GM19455 (cell line): ENCODE measurements at regions not wholly inside any gene's neighbourhood (a gene's known extent, or its start where the extent isn't known, plus 50 kb on each side); places are given as distances from the start of the nearest gene placed in this dataset.
"Not testable (repeated sequence)": the region's sequence is repeated elsewhere in the genome, so short reads cannot be mapped to it uniquely, and the experiment has no call there.

Experiments used
- ATAC-seq: cut with Tn5 transposase; IDR thresholded peaks from one replicate; pipeline ENCODE4 v1.9.1; 2021; ENCODE audit not compliant: unreplicated experiment

DNA sequence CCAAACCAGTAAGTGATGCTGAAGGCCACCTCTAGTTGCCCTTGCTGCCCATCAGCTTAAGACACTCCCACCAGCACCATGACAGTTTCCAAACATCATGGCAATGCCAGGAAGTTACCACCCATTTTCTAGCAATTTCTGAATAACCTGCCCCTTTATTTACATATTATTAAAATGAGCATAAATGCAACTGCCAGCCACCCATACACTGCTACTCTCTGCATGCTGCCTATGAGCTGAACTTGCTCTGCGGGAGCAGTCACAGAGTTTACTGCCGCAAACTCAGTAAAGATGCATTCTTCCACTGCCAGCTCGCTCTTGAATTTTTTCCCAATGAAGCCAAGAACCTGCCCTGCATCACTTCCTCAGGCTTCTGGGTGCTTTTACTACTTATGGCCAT is 212.6 kb downstream of the SH2D4B start:
- no peak for ATAC-seq

DNA sequence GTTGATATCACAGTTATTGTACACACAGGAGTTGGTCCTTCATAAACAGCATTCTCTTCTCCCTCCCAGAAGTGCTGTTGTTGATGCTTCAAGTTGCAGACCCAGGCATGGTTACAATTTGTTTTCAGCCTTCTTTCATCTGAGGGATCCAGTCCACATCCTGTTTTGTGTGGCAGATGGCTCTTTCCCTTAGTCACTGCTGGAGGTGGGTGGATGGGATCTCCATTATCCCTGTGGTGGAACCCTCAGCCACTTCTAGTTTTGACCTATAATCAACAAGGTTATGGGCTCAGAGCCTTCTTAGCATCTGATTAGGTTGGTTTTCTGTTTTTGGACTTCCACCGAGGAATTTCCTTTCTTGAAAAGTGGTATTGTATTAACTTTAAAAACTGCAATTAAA is 214.2 kb downstream of the SH2D4B start:
- ATAC-seq = no peak

DNA sequence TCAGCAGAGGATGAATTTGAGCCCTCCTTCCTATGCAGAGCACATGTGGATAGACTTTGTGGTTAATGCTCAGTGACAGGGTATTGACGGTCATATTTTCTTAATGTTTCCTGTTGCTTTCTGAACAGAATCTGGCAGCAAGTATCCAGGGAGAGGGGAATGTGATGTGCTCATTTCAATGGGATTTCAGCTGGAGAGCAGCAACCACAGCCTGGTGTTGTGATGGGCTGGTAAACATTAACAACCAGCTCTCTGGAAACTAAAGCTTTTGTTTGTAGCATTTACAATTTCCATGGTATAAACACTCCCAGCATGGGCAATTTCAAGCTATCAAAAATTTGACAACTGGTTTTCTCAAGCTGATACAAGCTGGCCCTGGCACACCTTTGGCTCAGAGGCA is 215.9 kb downstream of the SH2D4B start:
- ATAC-seq = no peak

DNA sequence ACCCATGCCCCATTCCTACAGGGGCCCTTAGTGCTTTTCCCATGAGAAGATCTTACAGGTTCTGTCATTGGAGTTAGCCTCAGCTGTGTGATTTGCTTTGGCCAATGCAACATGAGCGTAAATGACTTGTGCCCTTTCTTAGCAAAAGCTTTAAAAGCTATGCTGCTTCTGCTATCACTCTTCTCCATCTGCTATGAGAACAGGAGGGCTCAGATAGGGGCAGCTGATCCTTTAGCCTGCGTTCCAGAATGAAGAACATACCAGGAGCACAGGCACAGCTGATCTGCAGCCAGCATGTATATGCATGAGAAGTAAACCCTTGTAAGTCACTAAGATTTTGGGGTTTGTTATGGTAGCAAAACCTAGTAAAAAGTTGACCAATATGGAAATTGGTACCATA is 218.2 kb downstream of the SH2D4B start:
- no peak for ATAC-seq

DNA sequence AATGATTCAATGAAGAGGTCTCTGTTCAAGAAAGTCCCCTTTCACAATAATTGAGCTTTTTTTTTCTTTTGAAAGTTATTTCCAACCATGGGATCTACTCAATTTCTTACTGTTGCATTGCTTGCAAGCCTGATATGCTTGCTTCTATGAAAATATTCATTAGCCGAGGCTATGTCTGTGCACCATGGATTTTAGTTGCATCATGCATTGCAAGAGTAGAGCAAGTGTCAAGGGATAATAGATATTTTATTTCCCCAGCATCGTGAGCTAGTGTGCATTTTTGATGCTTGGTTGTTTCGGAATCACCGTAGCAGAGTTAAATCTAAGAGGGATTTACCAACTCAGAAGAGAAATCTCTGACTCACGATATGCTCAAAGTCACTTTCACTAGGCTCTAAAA is 222.0 kb downstream of the SH2D4B start:
- no peak for ATAC-seq

DNA sequence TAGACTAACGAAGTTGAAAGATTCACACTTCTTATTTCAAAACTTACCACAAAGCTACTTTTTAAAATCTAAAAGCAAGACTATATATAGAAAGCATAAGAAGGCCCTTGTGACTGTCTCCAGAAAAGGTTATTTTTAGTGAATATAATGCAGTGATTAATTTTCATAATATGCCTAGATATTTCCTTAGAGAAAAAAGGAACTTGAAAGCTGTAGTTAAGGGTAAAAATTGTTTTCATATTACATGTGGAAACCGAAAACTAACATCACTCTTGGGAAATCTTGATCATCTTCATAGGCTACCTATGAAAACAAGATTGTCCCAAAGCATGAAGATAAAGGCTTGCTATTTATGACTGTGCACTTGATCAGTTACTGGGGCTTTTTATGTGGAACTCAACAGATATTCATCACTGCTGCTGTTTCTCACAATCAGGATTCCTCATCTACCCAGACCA is 223.2 kb downstream of the SH2D4B start:
- no peak for ATAC-seq

DNA sequence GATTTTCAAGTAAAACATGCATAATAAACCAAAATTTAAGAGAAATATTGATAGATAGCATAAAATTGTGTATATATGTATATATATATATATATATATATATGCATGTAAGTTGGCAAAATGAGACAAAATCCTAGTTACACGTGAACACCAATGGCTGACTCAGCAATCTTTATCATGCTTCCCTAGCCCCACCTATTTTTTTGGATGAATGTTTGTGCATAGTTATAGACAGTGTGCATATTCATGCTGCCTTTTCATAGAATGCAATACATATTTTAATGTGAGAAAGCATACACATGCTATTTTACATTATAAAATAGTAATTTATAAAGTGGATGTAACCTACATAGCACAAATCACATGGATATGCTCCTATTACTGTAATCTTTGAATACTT is 230.3 kb downstream of the SH2D4B start:
- ATAC-seq = no peak

DNA sequence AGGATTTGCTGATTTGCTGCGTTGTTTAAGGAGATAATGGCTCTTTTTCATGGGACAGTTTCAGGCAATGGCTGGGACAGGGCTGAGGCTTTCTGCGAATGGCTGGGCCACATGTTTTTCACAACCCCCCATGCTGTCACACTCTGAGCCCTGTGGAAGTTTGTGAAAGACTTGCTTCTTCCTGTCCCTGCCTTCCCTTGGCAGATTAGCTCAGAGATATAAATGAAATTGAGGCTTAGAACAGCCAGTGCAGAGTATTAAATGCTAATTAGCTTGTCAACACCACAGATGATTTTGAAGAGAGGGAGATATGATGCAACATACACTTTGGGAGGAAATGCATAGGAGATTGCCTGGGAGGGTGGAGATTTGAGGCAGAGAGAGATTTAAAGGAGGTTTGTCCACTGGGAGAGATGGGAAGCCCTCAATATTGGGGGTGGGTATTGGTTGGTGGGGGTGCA is 232.0 kb downstream of the SH2D4B start:
- no peak for ATAC-seq

DNA sequence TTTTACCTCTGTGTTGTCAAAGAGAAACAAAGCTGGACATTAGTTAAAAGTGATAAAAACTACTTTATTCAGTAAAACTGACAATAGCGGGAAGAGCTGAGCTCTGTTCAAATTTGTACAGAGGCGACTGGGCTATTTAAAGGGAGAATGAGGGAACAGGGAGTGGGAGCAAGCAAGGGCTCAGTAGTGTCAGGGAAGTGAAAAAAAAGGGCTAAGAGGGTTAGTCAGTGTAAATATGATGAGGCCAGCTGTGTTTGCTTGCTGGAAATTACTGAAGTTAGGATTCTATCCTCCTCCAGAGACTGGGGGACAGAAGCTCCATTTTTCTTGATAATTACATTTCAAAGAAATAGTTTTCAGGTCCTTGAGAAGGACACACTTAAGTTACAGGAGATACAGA is 232.5 kb downstream of the SH2D4B start:
- no peak for ATAC-seq

DNA sequence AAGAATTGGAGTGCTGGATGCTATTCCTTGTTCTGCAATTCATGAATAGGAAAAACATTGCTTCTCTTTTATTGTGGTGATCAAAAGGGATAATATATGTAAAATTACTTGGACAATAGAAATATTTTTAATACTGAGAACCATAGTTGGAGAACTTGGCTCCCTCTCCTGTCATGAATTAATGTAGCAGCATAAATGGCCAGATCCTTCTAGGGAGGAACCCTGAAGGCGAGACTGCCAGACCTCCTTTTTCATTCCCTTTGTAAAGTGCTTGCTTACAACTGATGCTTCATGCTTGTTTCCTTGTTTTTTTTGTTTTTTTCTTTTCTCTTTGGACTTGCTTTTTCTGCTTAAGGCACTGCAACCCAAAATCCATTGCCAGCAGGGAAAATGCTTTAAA is 233.6 kb downstream of the SH2D4B start:
- ATAC-seq = no peak

DNA sequence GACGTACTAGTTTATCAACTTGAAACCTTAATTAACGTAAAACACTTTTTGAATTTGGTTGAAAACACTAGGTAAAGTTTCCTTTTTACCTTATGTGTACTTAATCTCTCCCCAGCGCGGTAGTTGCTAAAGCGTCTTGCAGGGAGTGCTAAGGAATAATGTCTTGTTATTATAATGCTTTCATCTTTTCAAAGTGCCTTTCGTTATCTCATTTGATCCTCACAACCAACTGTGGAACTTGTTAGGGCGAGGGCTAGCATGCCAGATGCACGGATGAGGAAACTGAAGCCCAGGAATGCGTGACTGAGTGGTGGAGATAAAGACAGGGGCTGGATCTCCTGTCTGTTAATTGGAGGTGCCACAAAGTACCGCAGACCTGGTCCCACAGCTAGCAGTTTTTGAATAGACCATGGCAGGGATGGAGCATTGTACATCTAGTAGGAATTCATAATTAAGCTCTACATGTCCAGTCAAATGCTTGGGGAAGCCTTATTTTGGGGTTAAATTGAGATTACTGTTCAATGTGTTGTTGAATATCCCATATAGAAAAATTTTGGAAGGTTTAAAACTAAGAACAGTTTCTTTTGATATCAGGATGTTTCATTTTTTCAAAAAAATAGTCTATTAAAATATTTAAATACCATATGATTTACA is 234.3 kb downstream of the SH2D4B start:
- no peak for ATAC-seq

DNA sequence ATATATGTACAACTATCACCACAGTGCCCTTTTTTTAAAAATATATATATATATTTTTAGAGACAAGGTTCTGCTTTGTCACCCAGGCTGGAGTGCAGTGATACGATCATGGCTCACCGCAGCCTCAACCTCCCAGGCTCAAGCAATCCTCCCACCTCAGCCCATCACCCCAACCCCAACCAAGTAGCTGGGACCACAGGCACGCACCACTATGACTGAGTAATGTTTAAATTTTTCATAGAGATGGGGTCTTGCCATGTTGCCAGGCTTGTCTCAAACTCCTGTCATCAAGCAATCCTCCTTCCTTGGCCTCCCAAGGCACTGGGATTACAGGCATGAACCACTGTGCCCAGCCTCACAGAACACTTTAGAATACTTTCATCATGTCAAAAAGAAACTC is 234.9 kb downstream of the SH2D4B start:
- ATAC-seq = no peak

DNA sequence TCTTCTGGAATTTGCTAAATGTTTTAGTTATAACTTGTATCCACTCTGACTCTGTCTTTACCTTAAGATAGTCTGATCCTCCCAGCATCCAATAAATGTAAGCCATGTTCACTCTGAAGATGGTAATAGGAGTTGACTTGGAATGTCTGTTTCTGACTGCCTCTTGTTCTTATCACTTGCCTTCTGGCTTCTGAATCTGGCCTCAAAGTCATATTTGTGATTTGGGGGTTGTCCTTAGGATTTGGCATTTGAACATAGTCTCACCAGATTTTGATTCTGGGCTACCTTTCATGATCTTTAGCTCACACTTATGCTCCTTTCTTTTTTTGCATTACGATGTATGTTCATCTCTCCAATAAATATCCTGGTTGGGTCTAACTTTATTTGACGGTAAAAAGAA is 247.0 kb downstream of the SH2D4B start:
- no peak for ATAC-seq

DNA sequence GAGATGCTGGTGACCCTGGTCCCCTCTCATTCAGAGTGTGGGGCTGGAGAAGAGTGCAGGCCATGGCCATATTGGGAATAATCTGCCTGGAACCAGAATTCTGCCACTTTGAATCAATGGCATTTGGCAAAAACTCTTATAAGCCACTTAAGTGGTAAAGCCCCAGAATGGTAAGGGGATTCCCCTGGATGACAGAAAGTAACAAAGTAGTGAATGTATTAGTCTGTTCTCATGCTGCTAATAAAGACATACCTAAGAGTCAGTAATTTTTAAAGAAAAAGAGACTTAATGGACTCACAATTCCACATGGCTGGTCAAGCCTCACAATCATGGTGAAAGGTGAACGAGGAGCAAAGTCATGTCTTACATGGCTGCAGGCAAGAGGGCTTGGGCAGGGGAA is 248.6 kb downstream of the SH2D4B start:
- no peak for ATAC-seq

DNA sequence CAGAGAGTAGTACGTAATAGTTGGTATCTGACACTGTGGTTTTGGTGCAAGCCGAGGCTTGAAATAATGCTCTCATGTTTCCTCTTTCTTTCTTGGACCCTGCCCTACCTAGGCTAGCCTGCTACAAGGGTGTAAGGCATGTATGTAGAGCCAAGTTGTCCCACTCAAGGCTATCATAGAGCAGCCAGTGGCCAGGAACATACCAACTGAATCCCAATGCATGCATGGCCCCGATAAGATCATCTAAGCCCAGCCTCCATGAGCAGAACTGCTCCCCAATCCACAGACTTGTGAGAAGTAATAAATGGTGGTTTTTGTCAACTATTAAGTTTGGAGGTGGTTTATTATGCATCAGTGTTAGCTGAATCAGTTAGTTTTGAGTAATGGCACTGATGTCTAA is 250.2 kb downstream of the SH2D4B start:
- no peak for ATAC-seq

DNA sequence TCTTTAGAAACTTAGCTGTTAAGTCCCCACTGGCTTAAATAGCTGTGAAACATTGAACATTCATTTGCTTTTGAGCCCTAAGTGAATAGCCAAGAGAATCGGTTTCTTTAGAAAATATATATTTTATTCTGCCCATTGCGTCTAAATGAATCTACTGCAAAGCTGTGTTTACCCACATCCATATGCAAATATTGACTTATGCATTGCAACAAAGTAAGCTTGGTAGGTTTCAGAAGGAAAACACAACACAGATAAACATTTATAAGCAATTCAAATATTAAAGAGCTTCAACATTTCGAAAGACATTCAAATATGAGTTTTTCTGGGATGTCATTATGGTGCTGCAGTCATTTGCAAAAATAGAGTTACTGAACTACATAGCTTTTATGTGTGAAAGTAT is 257.3 kb downstream of the SH2D4B start:
- ATAC-seq = no peak

DNA sequence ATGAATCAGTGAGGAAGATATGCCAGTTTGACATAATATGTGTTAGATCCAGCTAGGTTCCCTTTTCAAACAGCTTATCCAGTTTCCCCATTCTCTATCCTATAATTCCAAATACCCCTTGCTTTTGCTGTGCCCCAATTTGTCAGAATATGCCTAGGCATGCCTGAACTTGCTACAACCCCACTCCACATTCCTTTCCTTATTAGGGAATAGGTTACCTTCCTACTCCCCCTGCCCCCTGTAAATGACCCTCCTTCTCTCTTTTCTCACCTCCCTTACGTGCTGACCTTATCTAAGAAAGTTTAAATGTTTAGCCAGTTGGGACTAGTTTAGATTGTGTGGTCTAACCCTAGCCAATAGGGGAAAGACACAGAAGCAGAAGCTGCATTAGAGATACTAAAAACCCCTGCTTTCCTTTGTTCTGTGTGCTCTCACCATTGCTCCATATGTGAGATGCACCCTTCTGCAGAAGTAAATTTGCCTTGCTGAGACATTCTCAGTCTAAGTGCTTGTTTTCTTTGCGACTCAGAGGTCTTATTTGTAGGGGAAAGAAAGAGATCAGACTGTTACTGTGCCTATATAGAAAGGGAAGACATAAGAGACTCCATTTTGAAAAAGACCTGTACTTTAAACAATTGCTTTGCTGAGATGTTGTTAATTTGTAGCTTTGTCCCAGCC is 267.8 kb downstream of the SH2D4B start:
- no peak for ATAC-seq

DNA sequence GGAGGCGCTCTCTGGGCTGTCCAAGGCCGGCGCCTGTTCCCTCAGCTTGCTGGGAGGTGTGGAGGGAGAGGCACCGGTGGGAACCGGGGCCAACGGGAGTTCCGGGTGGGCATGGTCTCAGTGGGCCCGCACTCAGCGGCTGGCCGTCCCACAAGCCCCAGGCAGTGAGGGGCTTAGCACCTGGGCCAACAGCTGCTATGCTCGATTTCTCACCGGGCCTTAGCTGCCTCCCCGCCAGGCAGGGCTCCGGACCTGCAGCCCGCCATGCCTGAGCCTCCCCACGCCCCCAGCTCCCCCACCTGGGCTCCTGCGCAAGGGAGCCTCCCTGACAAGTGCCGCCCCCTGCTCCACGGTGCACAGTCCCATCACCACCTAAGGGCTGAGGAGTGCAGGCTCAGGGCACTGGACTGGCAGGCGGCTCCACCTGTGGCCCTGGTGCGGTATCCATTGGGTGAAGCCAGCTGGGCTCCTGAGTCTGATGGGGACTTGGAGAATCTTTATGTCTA is 276.5 kb downstream of the SH2D4B start:
- ATAC-seq = no peak

DNA sequence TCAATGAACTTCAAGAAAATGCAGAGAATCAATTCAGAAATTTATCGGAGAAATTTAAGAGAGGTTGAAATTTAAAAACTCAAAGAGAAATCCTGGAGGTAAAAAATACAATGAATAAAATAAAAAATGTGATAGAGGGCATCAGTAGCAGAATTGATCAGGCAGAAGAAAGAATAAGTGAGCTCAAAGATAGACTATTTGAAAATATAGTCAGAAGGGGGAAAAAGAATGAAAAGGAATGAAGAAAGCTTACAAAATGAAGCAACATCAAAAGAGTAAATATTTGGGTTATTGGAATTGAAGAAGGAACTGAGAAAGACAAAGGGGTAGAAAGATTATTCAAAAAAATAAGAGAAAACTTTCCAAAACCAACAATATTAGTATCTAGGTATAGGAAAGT is 291.4 kb downstream of the SH2D4B start:
- no peak for ATAC-seq

DNA sequence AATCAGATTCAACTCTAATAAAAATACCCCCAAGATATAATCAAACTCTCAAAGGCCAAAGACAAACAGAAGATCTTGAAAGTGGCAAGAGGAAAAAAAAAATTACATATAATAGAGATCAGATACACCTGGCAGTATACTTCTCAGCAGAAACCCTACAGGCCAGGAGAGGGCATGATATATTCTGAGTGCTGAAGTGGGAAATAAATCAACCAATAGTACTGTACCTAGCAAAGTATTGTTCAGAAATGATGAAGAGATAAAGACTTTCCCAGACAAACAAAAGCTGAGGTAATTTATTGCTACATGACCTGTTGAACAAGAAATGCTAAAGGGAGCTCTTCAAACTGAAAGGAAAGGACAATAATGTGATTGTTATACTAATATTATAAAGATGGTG is 291.9 kb downstream of the SH2D4B start:
- no peak for ATAC-seq

DNA sequence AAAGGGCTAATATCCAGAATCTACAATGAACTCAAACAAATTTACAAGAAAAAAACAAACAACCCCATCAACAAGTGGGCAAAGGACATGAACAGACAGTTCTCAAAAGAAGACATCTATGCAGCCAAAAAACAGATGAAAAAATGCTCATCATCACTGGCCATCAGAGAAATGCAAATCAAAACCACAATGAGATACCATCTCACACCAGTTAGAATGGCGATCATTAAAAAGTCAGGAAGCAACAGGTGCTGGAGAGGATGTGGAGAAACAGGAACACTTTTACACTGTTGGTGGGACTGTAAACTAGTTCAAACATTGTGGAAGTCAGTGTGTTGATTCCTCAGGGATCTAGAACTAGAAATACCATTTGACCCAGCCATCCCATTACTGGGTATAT is 295.0 kb downstream of the SH2D4B start:
- ATAC-seq = not testable (repeated sequence)

DNA sequence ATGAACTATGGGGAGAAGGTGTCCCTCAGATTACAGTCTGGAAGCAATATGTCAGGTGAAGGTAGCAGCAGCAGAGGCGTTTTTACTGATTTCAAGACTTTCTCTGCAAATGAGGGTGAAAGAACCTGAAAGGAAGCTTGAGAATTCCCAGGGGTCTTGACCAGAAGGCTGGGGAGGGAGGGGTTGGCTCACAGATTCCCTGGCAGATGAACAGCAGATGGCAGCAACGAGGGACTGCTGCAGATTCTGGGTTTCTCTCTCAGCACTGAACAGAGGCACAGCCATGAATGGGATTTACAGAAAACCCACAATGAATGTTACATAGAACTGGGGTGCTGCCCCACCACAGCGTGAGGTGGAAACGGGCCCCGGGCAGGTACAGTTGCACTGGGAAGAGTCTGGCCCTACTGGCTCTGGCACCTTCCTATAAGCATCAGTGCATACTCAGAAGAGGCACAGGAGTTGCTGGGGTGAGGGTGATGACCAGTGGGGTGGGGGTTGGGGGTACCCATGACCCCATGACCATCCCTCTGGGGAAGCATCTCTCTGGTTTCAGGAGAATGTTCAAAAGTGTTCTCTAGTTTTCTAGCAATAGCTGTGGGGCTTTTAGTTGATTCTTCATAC is 317.8 kb downstream of the SH2D4B start:
- ATAC-seq = no peak
